ENCODE measurements at regions not wholly inside any gene's neighbourhood (a gene's known extent, or its start where the extent isn't known, plus 50 kb on each side); places are given as distances from the start of the nearest gene placed in this dataset.

- DNase-seq (ENCODE audit: low read depth) = no peak
Observed at GRCh38 chr3:117128133-117128532, 418.6 kb downstream of the TUSC7 start.

DNA sequence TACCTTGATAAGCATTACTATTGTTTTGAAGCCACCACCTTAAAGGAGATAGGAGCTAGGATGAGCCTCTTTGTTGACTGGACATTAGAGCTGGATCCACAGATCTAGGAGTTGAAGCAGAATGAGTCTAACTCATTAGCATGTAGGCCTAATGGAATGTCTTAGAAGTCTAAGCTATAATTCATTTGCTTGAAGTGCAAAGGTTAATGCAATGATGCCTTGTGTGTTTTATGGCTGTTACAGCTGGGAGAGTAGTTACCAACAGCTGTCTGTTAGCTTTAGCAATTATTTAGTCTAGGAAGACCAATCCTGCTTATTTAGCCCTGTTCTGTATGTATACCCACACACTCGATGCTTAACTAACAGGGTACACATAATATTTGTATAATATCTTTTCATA is 419.3 kb downstream of the TUSC7 start:
- no peak for DNase-seq (ENCODE audit: low read depth)

GRCh38 chr3:117129516-117129915 is 419.9 kb downstream of the TUSC7 start:
- DNase-seq (ENCODE audit: low read depth) = no peak

DNA sequence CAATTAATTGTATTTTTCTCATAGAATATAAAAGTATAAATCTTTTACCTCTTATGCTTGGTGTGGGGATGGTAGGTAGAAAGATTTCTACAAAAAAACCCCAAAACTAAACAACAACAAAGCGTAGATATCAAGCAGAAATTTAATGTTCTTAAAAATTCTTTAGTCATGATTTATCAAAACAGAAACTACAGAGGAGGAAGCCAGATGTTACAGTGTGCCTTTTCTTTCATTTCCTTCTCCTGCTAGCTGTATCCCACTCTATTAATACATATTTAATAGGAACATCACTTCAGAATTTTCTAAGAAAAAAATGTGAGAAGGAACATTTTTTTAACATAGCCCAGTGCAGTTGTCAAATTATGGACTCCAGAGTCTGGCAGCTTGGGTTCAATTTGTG is 420.6 kb downstream of the TUSC7 start:
- no peak for DNase-seq (ENCODE audit: low read depth)

DNA sequence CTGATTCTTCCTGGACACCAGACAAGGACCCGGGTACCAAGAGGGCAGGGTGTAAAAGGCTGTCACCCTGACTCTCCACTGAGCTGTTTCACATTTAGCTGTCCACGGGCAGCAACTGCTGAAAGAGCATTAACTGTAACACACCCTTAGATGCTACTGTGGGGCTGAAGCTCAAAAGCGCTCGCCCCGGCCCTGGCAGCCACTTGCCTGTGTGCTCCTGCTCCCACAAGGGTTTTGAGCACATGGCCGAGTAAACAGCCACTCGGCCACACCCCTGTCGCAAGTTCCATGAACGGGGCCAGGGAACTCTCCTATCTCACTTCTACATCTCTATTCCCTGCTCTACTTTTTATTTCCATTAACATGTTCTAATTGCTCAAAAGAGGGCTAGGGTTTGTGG is 421.7 kb downstream of the TUSC7 start:
- no peak for DNase-seq (ENCODE audit: low read depth)

DNA sequence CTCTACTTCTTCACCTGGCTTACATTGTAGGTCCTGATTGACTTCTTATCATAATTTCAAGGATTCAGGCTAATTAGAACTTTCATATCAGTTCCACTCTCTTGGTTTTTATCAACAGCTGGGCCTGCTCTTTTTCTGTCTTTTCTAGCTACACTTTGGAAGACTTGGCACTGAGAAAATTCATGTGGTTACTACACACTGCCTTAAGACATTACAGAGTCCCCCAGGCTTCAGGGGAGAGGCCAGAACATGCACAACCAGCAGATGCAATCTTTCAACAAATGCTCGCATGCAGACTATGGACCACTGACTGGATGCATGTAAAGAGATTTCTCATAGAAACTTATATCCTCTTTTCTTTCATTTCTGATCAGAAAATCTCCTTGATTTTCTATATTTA is 423.5 kb downstream of the TUSC7 start:
- no peak for DNase-seq (ENCODE audit: low read depth)

DNA sequence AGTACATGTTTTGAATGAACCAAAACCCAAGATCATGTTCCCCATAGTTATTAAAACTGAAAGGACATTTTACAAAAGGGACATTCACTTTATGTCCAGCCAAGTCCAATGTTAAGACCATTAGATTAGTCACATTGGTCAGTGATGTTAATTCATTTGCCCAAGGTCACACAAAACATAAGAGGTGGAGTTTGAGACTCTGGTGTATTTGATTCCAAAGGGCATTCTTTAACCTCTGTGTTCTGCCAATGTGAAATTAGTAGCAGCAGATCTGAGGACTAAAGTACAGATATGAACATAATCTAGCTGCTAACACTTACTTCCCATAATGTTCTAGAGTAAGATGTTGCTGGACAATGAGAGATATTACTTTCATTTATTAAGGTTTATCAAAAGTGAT is 425.6 kb downstream of the TUSC7 start:
- no peak for DNase-seq (ENCODE audit: low read depth)

DNA sequence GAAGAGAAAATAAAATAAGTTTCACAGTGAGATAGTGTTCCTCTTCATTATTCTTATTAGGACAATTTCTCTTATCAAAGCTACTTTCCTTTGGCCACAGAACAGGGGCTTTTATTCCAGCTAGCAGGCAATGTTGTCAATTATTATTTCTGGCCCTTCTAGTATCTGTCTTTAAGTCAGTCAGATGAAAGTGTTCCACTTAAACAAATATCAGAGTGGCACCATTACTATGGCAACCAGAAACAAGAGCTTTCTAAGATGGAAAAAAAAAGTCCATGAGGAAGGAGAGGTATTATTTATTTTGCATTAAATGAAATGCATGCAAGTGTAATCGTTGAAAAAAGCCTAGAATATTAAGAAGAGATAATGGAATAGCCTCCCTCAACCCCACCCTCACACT is 426.4 kb downstream of the TUSC7 start:
- no peak for DNase-seq (ENCODE audit: low read depth)

DNA sequence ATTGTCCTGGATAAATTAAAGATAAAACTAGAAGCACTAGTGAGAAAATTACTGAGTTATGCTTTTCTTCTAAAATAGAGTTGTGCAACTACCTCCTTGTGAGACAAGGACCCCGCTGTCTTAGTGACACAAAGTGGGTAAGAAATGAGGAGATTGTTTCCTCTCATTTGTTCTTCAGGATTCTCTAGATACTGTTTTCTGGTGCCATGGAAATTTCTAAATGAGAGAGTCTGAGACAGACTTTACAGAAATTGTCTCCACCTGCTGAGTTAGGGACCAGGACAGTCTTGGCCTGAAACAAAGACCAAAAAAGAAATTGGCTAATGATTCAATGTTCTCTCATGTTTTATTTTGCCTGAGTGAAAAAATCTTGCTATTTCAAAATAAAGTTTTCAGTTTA is 427.5 kb downstream of the TUSC7 start:
- DNase-seq (ENCODE audit: low read depth) = no peak

- DNase-seq (ENCODE audit: low read depth) = no peak
Observed at GRCh38 chr3:117139681-117140080, 430.1 kb downstream of the TUSC7 start.

GRCh38 chr3:117141812-117142211 is 432.2 kb downstream of the TUSC7 start:
- DNase-seq (ENCODE audit: low read depth) = no peak

- DNase-seq (ENCODE audit: low read depth) = no peak
Observed at GRCh38 chr3:117144853-117145252, 435.3 kb downstream of the TUSC7 start.

- no peak for DNase-seq (ENCODE audit: low read depth)
Observed at GRCh38 chr3:117145677-117146076, 436.1 kb downstream of the TUSC7 start.

- DNase-seq (ENCODE audit: low read depth) = no peak
Observed at GRCh38 chr3:117146571-117146970, 437.0 kb downstream of the TUSC7 start.

DNA sequence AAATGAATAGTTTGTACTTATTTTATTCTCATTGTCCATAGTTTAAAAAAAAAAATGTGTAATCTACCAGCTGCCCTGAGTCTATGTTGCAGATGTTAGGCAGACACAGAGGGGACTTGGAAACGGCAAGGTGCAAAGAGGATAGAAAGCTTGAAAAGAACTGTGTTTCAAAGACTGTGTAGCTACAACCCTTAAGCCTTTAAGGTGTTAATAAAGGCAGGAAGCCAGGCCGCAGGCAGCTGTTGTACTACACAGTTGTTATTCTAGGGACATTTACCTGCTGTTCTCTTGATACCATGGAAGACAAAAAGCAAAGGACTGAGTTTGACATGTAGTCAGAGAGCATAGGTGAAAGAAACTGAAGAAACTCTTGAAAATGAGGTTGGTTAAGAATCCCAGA is 440.0 kb downstream of the TUSC7 start:
- DNase-seq (ENCODE audit: low read depth) = no peak

- DNase-seq (ENCODE audit: low read depth) = no peak
Observed at GRCh38 chr3:117150628-117151027, 441.0 kb downstream of the TUSC7 start.

- no peak for DNase-seq (ENCODE audit: low read depth)
Observed at GRCh38 chr3:117160176-117160575, 450.6 kb downstream of the TUSC7 start.

DNA sequence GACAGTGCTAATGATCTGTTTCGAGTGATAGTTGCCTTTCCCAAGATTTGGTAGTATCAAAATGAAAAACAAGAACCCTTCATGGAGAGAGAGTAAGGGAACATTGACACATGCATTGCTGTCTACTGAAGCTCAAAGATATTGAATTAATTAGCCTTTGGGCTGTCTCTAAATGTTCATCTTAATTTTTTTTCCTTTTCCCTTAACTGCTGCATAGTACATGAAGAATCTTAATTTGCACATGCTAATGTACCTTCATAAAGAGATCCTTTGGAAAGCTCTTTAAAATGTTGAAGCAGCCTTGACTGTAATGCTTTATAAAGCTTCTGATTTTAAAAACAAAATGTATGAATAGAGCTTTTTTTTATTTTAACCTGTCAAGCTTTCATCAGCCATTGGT is 452.2 kb downstream of the TUSC7 start:
- no peak for DNase-seq (ENCODE audit: low read depth)

DNA sequence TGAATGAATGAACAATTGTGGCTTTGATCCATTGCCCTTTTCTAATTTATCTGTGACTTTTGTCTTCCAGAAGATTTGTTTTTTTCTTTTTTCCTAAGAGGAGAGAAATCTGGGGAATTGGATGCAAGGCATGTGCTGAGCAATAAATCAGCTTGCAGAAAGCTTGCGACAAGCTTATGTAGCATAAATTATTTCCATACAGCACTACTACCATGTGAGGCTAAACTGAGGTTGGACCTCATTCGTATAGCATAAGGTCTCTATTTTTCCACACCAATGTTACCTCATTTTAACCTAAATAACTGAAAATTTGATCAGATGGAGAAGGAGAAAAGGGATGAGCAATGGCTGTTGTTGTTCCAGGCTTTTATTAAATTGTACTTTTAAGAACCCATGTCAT is 455.6 kb downstream of the TUSC7 start:
- no peak for DNase-seq (ENCODE audit: low read depth)

GRCh38 chr3:117165601-117166051 is 456.0 kb downstream of the TUSC7 start:
- no peak for DNase-seq (ENCODE audit: low read depth)

DNA sequence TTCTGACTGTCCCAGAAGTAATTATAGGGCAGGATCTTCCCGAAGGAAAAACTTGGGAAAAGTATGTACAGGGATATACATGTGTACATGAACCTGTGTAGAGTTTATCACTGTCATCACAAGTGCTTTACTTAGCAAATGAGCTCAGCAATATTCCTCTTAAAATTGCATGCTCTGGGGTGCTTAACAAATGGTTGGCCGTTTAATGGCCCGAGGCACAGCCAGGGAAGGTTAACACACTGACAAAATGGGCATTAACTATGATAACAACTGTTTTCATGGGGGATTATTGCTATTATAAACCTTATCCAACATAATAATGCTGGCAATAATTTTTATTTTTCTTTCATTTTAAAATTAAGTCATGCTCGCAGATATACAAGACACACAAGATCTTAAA is 459.3 kb downstream of the TUSC7 start:
- DNase-seq (ENCODE audit: low read depth) = no peak

GRCh38 chr3:117170094-117170493 is 460.5 kb downstream of the TUSC7 start:
- DNase-seq (ENCODE audit: low read depth) = no peak

GRCh38 chr3:117171124-117171523 is 461.5 kb downstream of the TUSC7 start:
- DNase-seq (ENCODE audit: low read depth) = no peak

DNA sequence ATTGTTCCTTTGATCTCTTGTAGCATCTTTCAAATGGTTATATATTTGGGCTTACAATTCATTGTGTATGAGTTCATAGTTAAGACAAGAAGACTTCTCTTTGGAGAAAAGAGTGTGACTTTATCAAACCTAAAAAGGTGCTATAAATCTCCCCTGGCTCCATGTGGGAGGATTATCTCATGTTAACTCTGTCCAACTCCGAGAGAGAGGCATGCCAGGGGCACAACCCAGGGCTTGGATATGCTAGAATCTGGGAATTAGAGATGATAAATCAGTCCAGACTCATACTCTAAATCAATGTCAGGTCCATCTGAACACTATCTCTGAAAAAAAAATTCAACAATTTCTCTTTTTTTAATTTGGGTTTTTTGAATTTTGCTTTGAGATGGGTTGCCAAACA is 462.8 kb downstream of the TUSC7 start:
- DNase-seq (ENCODE audit: low read depth) = no peak

DNA sequence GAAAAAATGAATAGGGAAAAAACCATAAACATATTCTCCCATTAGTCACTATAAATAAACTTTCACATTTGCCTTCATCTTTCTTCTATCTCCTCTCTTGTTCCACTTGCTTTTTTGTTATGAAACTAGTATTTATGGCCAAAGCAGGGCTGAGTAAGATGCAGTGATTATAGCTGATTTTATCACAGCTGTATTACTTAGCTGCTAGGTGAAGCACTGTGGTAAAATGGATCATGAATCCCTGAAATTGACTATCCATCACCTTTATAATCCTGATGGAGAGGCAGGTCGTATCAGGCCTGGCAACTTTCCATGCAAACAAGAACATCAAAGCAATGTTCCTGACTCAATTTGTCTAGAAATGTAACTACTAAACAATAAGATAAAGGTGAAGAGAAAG is 471.6 kb downstream of the TUSC7 start:
- no peak for DNase-seq (ENCODE audit: low read depth)

All from activated T-helper 9 cell treated with anti-CD3 and anti-CD28 coated beads, Interleukin-2, amount 50 U/mL, for 16 hours (primary cell).